Astrocyte (in vitro differentiated cells and primary cell): ENCODE measurements at regions not wholly inside any gene's neighbourhood (a gene's known extent, or its start where the extent isn't known, plus 50 kb on each side); places are given as distances from the start of the nearest gene placed in this dataset.

Experiments used
- EZH2 ChIP-seq: IDR thresholded peaks from 2 replicates; pipeline ENCODE4 v1.6.1; 2012; ENCODE audit warnings: mild to moderate bottlenecking, low read length, inconsistent platforms; ENCODE audit not compliant: insufficient read depth
- TF ChIP-seq, protein P1 (sequence below): IDR thresholded peaks from 2 replicates; pipeline ENCODE4 v1.5.1; 2011; ENCODE audit warnings: low read depth, mild to moderate bottlenecking, inconsistent platforms, low read length, moderate library complexity; ENCODE audit not compliant: insufficient read depth

- TF ChIP-seq, protein P1, sequence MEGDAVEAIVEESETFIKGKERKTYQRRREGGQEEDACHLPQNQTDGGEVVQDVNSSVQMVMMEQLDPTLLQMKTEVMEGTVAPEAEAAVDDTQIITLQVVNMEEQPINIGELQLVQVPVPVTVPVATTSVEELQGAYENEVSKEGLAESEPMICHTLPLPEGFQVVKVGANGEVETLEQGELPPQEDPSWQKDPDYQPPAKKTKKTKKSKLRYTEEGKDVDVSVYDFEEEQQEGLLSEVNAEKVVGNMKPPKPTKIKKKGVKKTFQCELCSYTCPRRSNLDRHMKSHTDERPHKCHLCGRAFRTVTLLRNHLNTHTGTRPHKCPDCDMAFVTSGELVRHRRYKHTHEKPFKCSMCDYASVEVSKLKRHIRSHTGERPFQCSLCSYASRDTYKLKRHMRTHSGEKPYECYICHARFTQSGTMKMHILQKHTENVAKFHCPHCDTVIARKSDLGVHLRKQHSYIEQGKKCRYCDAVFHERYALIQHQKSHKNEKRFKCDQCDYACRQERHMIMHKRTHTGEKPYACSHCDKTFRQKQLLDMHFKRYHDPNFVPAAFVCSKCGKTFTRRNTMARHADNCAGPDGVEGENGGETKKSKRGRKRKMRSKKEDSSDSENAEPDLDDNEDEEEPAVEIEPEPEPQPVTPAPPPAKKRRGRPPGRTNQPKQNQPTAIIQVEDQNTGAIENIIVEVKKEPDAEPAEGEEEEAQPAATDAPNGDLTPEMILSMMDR, result no peak
- TF ChIP-seq EZH2, result no peak
These were observed 845.8 kb upstream of the SLITRK5 start for GRCh38 chr13:86825410-86825809.
